IPS DF 4.7 (cell line): ENCODE measurements at regions not wholly inside any gene's neighbourhood (a gene's known extent, or its start where the extent isn't known, plus 50 kb on each side); places are given as distances from the start of the nearest gene placed in this dataset.
"Not testable (repeated sequence)": the region's sequence is repeated elsewhere in the genome, so short reads cannot be mapped to it uniquely, and the experiment has no call there.

Experiments used
- DNase-seq: peaks from one replicate; pipeline ENCODE4 v3.0.0-alpha.2; 2013; ENCODE audit warnings: low spot score; ENCODE audit errors: extremely low read depth

DNA sequence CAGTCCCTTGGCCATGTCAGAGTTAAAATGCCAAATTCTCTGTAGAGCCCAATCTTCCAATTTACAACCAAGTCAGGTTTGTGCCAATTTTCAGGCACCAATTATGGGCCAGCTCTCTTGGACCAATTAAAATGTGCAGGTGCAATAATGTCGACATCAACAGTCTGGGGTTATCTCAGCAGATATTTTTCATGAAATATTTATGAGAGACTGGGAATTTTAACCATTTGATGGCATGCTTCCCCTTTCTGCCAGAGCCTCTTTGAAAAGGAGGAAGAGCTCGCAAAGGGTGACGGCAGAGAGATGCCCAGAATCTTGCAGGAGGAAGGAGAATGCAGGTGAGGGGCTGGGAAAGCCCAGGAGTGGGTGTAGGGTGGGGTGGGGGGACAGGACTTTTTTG lies 100.8 kb upstream of the SYT13 start:
- no peak for DNase-seq

DNA sequence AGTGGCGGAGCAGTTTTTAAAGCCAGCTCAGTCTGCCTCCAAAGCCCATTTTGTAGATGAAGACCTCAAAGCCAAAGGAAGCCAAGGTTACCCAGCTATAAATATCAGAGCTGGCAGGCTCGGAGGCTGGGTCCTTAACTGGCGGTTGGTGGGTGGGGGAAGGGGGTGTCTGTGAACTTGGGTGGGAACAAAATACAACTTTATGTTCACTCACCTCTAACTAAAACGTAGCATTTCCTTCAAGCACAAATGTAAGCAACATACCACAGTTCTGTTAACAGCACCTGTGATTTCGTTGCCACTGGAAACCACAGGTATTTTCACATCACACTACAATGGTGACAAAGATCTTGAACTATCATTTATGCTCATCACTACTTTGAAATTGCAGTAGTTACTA lies 99.7 kb upstream of the SYT13 start:
- DNase-seq: no peak

DNA sequence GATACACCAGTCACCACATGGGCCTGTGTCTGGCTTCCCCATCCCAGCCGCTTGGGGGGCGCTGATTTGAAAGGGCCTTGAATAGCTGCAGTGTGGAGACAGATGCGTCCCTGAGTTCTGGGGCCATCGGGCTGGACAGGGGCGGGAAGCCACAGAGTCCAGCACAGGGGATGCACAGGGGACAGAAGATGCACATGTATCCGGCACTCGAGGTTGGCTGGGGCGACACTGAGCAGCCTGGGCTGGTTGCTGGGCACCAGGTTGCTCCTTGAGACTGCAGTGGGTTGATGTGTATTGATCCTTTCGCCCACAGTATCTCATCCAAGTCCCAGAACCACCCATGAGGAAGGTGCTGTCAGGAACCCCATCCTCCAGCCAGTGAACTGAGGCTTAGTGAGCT lies 99.3 kb upstream of the SYT13 start:
- DNase-seq: no peak

DNA sequence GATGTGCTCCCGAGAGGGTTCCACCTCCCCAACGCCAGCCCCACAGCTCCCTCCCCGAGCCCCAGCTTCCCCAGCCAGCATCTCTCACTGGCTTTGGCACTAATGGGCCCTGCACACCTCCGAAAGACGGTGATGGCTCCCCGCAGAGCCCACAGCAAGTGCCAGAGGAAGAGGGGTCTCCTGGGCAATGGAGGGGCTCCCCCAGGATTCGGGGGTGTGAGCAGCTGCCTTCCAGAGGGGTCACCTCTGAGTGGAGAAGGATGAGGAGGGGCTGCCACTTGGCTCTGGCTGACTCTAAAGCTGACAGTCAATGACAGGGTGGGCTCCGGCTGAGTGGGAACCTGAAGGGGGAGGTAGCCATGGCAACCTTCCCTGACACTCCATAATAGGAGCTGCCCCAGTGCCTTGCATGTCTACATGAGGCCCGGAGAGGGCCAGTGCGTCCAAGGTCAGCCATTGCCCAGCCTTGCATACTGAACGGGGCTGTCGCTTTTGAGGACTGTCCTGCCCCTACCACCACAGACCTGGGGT lies 98.6 kb upstream of the SYT13 start:
- DNase-seq: no peak

DNA sequence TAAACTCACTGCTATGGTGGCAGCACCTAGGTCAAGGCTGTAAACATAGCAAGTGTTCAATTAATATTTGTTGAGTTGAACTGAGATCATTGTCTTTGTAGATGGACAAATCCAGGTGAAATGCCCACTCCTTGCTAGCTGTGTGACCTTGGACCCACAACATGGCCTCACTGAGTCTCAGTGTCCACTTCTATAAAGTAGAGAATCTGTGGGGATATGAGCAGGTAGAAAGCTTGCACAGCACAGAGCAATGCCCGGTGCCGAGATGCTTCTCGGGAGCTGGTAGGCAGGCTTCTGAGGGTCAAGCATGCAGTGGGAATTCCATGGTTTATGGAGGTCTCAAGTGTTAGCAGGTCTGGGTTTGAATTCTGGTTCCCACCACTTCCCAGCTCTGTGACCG lies 97.9 kb upstream of the SYT13 start:
- no peak for DNase-seq

DNA sequence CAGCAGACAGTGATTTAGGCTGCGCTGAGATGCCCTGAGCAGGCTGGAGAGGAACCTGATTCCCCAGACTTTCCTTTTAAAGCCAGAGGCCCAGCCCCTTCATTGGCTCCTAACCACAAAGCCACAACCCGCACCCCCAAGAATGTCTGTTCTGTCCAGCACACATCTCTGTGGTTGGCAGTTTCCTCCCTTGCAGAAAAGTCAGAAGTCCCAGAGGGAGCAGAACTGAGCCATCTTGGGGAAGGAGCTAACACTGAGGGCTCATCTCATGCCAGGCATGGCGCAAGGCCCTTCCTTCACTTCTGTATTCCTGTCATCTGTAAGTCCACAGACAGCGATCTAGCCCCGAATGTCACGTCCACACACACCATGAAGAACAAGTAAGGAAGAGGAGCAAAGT lies 97.1 kb upstream of the SYT13 start:
- no peak for DNase-seq

DNA sequence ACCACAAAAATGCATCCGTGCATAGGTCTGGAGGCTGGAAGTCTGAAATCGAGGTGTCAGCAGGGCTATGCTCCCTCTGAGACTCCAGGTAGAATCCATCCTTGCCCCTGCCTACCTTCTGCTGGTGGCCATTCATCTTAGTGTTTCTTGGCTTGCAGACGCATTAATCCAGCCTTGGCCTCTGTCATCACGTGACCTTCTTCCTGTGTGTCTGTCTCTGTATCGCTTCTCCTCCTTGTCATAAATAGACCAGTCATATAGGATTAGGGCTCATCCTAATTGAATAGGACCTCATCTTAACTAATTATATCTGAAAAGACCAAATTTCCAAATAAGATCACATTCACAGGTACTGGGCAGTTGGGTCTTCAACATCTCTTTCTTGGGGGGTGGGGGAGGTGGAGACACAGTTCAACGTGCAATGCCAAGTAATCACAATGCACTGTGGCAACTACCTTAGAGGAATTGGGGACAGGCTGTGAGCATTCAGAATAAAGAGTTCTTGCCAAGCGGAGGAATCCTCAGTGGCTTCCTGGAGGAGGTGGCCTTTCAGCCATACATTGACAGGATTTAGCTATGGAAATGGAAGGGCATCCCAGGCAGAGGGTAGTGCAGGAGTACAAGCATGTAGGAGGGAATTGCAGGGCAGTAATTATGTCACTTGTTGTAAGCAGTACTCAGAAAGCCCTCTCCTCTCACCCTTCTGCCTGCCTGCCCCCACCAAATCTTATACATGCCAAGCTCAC lies 96.2 kb upstream of the SYT13 start:
- no peak for DNase-seq

DNA sequence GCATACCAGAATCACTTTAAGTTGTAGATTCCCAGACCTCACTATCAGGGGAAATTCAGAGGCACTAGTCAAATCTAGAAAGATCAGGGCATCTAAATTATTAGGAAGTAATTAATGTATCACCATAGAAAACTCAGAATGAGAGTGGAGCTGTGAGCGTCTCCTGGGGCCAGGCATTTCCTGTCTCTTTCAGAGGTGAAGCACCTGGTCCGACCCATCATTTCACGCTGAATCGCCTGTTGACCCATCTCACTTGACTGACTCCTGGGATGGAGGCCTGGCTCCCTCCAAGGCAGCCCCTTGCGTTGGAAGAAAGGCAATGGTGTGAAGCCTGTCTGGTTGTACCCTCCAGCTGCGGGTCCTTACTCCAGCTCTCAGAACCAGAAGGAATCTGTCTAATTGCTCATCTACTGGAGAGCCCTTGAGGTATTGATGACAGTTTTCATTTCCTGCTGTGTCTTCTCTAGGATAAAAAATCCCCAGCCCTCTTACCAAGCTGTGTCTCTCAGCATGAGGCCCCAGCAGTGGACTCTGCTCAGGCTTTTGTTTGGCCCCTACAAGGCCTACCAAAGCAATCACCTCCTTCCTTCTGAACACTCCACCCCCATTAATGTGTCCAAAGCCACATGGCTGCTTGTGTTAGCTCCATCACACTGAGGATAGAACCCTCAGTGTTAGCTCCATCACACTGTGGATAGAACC lies 93.2 kb upstream of the SYT13 start:
- DNase-seq: no peak

DNA sequence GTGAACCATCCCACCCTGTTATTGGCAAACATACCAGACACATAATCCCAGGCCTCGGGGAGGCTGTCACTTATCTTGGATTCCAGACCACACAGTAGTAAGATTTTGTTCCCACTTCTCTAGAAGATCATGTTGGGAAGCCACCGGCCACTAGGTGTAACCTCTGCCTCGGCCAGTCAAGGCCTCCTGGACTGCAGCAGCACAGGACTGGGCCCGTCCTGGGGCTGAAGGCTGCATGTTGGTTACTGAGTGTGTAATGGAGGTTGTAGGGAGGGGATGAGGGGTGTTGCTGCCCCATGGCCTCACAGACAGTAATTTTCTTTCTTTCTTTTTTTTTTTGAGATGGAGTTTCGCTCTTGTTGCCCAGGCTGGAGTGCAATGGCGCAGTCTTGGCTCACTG lies 92.4 kb upstream of the SYT13 start:
- DNase-seq: no peak

DNA sequence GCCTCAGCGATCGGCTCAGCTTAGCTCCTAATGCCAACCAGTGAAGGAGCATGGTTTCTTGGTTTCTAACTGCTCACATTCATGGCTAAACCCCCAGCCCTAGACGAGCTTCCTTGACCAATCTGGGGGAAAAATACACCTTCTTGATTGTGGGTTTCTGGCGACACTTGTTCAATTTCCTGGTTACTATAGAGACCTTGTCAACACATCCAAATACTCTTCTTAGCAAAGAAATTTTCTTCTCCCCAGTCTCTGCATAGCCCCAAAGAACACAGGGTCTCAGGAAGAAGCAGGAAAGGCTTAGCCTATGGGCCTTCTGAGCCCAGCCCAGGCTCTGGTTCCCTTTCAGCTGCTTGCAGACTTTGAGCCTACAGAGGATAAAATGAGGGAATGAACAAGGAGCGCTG lies 88.5 kb upstream of the SYT13 start:
- no peak for DNase-seq

DNA sequence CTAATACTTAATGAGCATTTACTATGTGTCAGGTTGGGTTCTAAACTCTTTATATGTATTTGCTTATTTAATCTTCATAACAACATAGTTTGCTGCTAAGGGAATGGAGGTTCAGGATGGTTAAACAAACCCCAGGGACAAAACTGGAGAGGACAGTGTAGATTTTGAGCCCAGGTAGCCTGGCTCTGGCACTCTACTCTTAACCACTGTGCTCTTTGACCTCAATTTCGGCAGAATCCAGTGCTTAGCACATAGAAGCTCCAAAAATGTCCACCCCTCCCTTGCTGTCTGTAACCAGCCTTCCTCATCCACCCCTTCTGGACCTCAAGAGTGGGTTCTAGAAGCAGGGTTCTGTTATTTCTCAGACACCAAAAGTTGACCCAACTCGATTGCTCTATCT lies 88.0 kb upstream of the SYT13 start:
- no peak for DNase-seq

DNA sequence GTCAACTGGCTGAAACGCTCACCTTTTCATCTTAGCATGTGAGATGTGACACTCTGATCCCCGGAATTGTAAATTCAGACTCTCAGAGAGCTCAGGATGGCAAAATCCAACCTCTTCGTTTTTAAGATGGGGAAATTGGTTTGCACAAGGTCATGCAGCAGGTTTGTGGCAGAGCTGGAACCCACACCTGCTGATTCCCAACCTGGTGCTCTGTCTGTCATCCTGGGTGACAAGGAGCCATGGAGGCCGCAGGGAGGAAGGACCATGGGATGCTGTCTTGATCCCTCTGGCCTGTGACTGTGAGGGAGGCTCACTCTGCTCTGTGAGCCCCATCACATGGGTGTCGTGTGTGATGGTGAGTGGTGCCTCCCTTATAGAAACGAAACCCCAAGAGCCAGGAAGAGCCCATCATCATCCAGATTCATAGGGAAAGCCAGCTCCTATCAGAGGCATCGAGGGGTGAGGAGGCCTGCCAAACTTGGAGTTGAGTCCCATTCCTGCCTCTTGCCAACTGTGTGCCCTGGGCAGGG lies 87.4 kb upstream of the SYT13 start:
- no peak for DNase-seq

DNA sequence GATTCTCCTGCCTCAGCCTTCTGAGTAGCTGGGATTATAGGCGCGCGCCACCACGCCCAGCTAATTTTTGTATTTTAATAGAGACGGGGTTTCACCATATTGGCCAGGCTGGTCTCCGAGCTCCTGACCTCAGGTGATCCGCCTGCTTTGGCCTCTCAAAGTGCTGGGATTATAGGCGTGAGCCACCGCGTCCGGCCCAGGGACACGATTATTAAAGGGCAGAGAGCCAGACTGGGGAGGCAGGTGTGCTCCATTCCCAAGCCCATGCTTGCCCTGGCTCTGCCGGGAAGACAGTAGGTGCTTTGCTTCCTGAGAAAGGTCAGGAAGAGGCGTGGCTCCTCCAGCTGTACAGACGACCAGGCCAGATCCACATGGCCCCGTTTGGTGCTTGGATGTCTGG lies 86.3 kb upstream of the SYT13 start:
- DNase-seq: not testable (repeated sequence)

DNA sequence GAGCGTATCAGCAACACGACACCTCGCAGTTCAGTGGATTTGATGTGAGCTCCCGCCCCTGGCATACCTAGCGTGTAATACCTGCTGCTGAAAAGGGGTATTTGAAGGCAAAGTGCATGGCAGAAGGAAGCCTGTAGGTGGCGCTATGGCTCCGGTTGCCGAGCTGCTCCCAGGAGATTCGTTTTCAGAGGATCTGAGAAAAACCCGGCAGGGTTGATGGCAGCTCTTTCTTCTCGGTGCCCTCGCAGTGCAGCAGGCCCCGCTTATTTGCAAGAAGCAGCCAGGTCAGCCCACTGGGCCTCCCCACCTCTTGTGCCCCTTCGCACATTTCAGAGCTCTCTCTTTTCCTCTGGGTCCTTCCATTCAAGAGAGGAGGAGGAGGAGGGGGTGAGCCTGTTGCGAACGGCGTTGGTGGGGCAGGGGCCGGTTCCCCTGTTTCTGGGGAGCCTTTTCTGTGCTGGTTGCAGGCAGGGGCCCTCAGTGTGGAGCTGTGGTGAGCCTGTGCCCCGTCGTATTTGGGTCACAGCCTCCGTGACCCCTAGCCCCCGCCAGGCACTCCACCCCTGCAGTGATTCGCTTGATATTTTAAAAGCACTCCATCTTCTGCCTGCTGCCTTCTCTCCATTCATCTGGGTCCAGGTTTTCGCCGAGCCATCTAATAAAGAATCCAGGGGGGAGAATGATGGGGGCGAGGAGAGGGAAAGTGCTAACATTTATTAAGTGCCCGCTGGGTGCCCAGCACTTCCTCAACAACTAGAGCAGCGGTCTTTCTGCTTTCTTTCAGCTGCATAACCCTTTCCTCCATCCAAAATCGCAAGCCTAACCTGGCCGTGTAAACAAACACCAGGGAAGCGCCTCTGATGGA lies 85.3 kb upstream of the SYT13 start:
- peak; percentile 87 for DNase-seq

DNA sequence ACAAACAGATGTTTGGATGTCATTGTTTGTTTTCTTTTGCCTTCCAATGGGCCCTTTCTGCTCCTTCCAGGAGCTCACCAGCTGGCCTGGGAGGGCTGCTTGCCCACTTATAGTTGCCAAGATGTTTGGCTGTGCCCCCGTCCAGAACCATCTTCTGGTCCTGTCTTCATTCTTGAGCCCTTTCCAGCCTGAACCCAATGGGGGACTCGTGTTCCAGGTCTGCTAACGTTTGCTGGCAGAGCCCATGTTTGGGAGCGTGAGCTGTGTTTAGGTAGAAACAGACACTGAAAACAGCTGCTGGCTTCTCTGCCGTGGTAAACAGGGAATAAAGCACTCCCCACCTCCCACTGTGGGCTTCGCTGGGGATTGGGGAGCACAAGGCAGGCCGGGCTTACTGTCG lies 83.2 kb upstream of the SYT13 start:
- DNase-seq: no peak

DNA sequence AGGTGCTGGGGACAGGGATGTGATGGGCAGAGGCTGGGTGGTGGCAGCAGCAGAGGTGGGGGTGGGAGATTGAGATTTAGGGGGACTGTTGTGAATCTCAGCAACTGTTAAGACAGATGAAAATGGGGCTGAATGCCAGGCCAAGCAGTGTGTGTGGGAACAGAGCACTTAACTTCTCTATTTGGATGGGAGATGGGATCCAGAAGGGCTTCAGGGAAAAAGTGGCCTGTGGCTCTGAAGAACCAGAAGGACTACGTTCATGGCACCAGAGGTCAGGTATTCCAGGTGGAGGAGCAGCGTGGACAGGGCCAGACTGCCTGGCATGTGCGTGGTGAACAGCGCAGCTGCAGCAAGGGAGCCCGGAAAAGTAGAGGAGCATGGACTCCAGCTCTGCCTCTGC lies 82.6 kb upstream of the SYT13 start:
- DNase-seq: no peak

DNA sequence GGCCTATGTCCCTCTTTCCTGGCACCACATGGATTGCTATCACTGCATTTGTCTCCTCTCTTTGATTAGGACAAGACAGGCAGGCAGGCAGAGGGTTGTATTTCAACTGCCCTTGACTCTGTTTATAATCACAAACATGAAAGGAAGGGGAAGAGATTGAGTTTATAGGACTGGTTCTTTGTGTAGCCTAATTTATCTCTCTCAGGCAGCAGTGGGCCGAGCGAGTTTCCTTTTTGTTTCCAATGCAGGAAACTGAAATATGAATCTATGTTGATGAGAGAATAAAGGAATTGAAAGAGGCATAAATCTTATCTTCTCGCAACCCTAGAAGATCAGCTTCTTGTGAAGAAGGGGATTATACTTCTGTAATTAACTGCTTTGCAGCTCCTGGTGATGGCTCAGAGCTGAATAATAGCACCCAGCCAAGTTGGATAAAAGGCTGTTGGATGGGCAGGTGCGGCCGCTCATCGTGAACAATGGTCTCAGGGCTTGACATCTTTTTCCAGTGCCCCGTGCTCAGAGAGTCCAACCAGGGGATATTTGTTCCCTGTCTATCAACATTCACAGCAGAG lies 80.6 kb upstream of the SYT13 start:
- no peak for DNase-seq

DNA sequence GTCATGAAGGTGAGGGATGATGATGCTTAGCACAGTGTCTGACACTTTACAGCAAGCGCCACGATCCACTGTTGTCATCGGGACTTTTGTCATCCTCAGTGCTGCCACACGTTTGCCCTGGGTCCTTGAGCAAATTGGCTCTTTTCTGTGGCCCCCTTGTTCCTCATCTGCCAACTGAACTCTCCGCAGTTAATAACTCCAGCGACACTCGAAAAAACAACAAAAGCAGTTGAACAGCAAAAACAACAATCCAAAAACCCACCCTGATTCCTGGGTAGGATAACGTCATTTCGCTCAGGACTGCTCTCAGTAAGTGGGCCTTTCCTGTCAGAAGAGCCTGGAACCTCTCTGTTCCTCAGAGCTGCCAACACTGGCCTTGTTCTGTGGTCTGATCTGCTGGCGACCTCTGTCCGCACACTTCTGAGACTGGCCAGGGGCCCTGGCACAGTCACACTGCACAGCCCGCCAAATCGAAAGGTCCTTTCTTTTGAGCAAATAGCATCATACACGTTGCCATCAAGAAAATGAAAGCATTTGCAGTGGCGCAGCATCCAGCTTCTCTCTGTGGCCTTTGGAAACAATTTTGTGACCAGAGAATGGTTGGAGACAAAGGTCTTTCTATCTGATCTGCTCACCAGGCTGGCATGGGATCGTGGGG lies 79.9 kb upstream of the SYT13 start:
- DNase-seq: no peak

DNA sequence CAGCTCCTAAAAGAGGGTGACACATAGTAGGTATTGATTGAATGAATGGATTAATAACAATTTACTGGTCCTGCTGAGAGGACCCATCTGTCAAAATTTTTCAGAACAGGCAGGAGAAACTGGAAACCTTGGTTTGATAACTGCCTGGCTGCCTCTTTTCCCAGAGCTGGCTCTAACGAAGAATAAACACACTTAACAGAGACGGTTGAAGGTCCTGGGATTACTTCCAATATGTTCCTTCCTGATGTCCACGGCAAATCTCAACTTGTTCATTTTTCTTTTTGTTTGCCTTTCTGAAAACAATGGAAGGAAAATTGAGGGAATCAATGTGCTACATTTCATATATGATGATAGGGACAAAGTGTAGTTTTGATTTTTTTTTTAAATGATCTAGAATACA lies 76.5 kb upstream of the SYT13 start:
- no peak for DNase-seq

DNA sequence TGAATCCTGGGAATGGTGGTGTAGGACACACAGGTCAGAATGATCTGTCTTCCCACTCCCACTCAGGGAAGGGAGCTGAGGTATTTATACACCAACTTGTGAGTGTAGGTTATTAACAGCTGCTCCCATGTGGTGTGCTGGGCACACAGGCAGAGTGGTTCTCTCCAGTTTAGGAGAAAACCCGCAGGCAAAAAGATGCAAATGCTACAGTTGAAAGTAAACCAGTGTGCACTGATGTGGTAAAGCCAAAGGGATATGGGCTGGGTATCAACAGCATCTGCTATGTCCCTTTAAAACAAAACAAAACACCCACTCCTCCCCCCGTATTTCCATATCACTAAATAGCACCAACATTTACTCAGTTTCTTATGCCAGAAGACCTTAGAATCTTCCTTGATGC lies 75.4 kb upstream of the SYT13 start:
- DNase-seq: no peak

DNA sequence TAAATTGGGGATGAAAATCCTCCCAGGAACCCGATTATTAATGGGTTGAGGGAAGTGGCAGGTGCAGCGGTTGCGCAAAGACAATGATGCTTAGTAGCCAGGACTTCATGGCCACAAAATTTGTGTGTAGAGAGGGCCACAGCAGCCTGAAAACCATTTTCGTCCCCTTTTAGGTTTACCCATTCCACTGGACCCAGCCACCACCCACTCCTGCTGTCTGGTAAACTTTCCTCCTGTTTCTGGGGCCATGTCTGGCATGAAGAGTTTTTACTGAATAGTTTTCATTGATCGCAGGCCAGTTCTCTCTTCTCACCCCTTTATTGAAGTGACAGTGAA lies 69.5 kb upstream of the SYT13 start:
- DNase-seq: no peak
